Activated T-helper 17 cell treated with anti-CD3 and anti-CD28 coated beads, Interleukin-2, amount 50 U/mL, for 72 hours (primary cell): ENCODE measurements at regions not wholly inside any gene's neighbourhood (a gene's known extent, or its start where the extent isn't known, plus 50 kb on each side); places are given as distances from the start of the nearest gene placed in this dataset.

Experiments
- ATAC-seq: fragments of 150-1000 bp; cut with Tn5 transposase; replicated peaks from 2 replicates; pipeline ENCODE4 v1.10.0; 2021; ENCODE audit warnings: mild to moderate bottlenecking, moderate library complexity
- H3K27ac Mint-ChIP-seq: one replicate; pipeline ENCODE4 v1.8.0; 2022; ENCODE audit warnings: mixed read lengths
- H3K27me3 Mint-ChIP-seq: one replicate; pipeline ENCODE4 v1.8.0; 2022; ENCODE audit warnings: mixed read lengths
- H3K36me3 Mint-ChIP-seq: one replicate; pipeline ENCODE4 v1.8.0; 2022; ENCODE audit warnings: low read depth, mild to moderate bottlenecking, mixed read lengths
- H3K4me1 Mint-ChIP-seq: one replicate; pipeline ENCODE4 v1.8.0; 2022; ENCODE audit warnings: mixed read lengths
- H3K4me3 Mint-ChIP-seq: one replicate; pipeline ENCODE4 v1.8.0; 2022; ENCODE audit warnings: mild to moderate bottlenecking, mixed read lengths
- H3K9me3 Mint-ChIP-seq: one replicate; pipeline ENCODE4 v1.8.0; 2022; ENCODE audit warnings: mixed read lengths

DNA sequence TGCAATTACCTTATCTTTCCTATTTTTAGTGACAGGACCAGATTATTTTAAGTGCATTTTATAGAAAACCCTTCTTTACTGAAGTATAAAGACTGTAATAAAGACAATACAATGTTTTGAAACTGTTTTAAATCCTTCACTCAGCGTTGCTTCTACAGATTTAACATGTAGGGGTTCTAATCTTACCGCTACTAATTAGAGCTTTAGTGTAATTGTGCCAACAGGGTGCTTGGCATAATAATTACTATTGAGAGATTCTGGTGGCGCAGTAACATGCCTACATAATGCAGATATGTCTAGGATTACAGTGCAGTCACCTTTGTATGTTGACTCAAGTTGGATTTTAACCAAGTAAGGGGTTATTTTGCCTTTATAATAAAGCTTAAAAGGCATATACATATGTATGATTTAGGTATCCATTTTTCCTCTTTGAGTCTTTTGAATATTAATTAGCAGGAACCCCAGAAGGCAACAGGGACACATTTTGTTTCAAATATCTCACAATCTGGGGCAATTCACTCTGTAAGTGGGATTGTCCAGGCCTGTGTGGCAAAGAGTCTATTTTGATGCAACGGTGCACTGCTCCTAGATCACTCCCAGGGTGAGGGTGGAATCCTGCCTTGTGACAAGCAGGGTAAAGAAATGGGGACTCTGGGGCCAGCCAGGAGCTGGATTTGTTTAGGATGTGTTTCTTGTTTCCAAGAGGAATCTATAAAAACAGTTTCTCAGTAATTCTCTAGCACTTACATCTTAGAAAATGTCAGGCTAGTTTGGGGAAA is 604.7 kb upstream of the SALL1 start:
- Mint-ChIP-seq H3K4me3 (no peak overlapping the region), H3K9me3 (no peaks in the 10 kb centered on the region), H3K4me1 (no peaks in the 10 kb centered on the region), H3K36me3 (no peaks in the 10 kb centered on the region), H3K27me3 (no peaks in the 10 kb centered on the region), H3K27ac (no peak overlapping the region)
- no peak for ATAC-seq

DNA sequence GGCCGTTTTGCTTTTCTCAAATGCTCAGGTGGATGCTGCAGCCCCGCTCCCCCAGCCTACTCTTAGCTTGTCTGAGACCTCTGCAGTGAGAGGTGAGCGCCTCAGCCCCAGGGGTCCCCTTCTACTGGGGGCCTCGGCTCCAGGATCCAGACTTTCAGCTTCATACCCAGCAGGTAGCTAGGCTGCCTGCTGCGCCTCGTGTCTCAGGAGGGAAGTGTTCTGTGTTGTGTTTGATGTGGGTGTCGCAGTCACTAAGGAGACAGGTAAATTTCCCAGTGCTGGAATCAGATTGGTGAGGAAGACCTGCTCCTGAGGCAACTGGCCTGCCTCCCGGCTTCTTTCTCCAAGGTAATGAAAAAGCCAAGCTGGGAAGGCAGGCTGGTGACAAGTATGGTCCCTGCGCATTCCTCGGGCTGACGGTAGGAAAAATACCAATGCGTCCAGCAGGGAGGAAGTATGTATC is 604.0 kb upstream of the SALL1 start:
- Mint-ChIP-seq H3K4me3 (no peak overlapping the region), H3K4me1 (no peaks in the 10 kb centered on the region), H3K27ac (no peak overlapping the region), H3K9me3 (no peaks in the 10 kb centered on the region), H3K36me3 (no peaks in the 10 kb centered on the region), H3K27me3 (no peaks in the 10 kb centered on the region)
- ATAC-seq = no peak

- no peaks in the 10 kb centered on the region for H3K4me1 Mint-ChIP-seq
- no peak overlapping the region for H3K4me3 Mint-ChIP-seq
- H3K27me3 Mint-ChIP-seq = no peaks in the 10 kb centered on the region
- H3K36me3 Mint-ChIP-seq = no peaks in the 10 kb centered on the region
- H3K27ac Mint-ChIP-seq = no peak overlapping the region
- no peaks in the 10 kb centered on the region for H3K9me3 Mint-ChIP-seq
- ATAC-seq = no peak
Observed at GRCh38 chr16:51753467-51754127, 602.5 kb upstream of the SALL1 start.

GRCh38 chr16:51752438-51752995 is 601.4 kb upstream of the SALL1 start:
- Mint-ChIP-seq H3K27me3 (no peaks in the 10 kb centered on the region), H3K36me3 (no peaks in the 10 kb centered on the region), H3K27ac (no peak overlapping the region), H3K4me3 (no peak overlapping the region), H3K9me3 (peaks cover 3% of the 10 kb centered on the region), H3K4me1 (no peaks in the 10 kb centered on the region)
- no peak for ATAC-seq

- Mint-ChIP-seq H3K4me3 (no peak overlapping the region), H3K9me3 (peaks cover 4% of the 10 kb centered on the region), H3K36me3 (no peaks in the 10 kb centered on the region), H3K27me3 (no peaks in the 10 kb centered on the region), H3K27ac (no peak overlapping the region), H3K4me1 (no peaks in the 10 kb centered on the region)
- ATAC-seq = no peak
Observed at GRCh38 chr16:51747329-51747728, 596.3 kb upstream of the SALL1 start.

GRCh38 chr16:51734220-51734619 is 583.1 kb upstream of the SALL1 start:
- ATAC-seq = no peak
- Mint-ChIP-seq H3K4me3 (no peak overlapping the region), H3K27me3 (no peaks in the 10 kb centered on the region), H3K4me1 (no peaks in the 10 kb centered on the region), H3K9me3 (peaks cover 8% of the 10 kb centered on the region), H3K36me3 (no peaks in the 10 kb centered on the region), H3K27ac (no peak overlapping the region)

DNA sequence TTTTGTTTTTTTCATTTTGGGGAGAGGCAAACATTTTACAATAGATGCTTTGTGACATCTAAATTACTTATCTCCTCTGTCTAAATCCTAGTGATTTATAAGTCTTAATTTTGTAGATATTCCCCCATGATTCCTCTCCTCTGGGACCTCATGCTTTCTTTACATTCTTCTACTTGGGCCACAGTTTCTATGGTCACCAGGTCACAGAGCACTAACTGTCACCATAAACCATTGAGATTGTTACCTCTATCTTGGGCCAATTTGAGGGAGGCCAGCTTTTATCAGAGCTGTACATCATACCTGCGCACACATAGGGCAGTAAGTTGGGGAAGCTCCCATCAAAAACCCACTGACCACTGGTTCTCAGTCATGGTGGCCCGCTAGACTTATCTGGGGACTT is 582.1 kb upstream of the SALL1 start:
- no peaks in the 10 kb centered on the region for H3K27me3 Mint-ChIP-seq
- no peak overlapping the region for H3K27ac Mint-ChIP-seq
- no peaks in the 10 kb centered on the region for H3K4me1 Mint-ChIP-seq
- no peak overlapping the region for H3K4me3 Mint-ChIP-seq
- H3K36me3 Mint-ChIP-seq = no peaks in the 10 kb centered on the region
- ATAC-seq = no peak
- peaks cover 8% of the 10 kb centered on the region for H3K9me3 Mint-ChIP-seq

DNA sequence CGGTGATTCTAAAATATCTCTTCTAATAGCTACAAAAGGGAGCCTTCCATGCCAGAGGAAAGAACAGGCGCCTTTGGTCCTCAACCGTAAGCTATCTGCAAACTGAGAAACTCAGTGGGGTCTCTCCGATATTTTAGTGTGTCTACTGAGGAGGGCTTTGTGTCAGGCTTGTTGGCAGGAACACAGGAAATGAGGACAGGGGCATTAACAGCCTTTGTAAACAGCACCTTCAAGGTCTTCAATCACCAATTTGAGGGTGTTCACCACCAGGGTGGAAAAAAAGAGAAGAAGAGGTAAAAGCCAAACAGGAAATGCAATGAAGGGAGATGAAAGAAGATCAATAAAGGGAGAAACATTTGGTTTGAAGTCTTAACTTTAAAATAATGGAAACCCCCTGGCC is 580.1 kb upstream of the SALL1 start:
- H3K4me1 Mint-ChIP-seq = no peaks in the 10 kb centered on the region
- no peak overlapping the region for H3K27ac Mint-ChIP-seq
- peaks cover 8% of the 10 kb centered on the region for H3K9me3 Mint-ChIP-seq
- no peak for ATAC-seq
- no peaks in the 10 kb centered on the region for H3K36me3 Mint-ChIP-seq
- H3K27me3 Mint-ChIP-seq = no peaks in the 10 kb centered on the region
- H3K4me3 Mint-ChIP-seq = no peak overlapping the region

GRCh38 chr16:51723036-51723724 is 572.1 kb upstream of the SALL1 start:
- Mint-ChIP-seq H3K27ac (no peak overlapping the region), H3K4me3 (no peak overlapping the region), H3K36me3 (no peaks in the 10 kb centered on the region), H3K27me3 (no peaks in the 10 kb centered on the region), H3K9me3 (peaks cover 5% of the 10 kb centered on the region), H3K4me1 (no peaks in the 10 kb centered on the region)
- no peak for ATAC-seq

GRCh38 chr16:51722467-51722866 is 571.4 kb upstream of the SALL1 start:
- Mint-ChIP-seq H3K4me1 (no peaks in the 10 kb centered on the region), H3K4me3 (no peak overlapping the region), H3K27me3 (no peaks in the 10 kb centered on the region), H3K27ac (no peak overlapping the region), H3K9me3 (peaks cover 7% of the 10 kb centered on the region), H3K36me3 (no peaks in the 10 kb centered on the region)
- no peak for ATAC-seq

- H3K27ac Mint-ChIP-seq = no peak overlapping the region
- H3K36me3 Mint-ChIP-seq = no peaks in the 10 kb centered on the region
- H3K27me3 Mint-ChIP-seq = no peaks in the 10 kb centered on the region
Observed at GRCh38 chr16:51719376-51719775, 568.3 kb upstream of the SALL1 start.

GRCh38 chr16:51716195-51716594 is 565.1 kb upstream of the SALL1 start:
- no peaks in the 10 kb centered on the region for H3K27me3 Mint-ChIP-seq
- H3K4me3 Mint-ChIP-seq = no peak overlapping the region
- H3K4me1 Mint-ChIP-seq = no peaks in the 10 kb centered on the region
- ATAC-seq = no peak
- no peak overlapping the region for H3K27ac Mint-ChIP-seq
- peaks cover 18% of the 10 kb centered on the region for H3K9me3 Mint-ChIP-seq
- no peaks in the 10 kb centered on the region for H3K36me3 Mint-ChIP-seq

More at GRCh38 chr16:51719376-51719775, 568.3 kb upstream of the SALL1 start:
- Mint-ChIP-seq H3K4me1 (no peaks in the 10 kb centered on the region), H3K4me3 (no peak overlapping the region), H3K9me3 (peaks cover 19% of the 10 kb centered on the region)
- ATAC-seq = no peak

- Mint-ChIP-seq H3K4me1 (no peaks in the 10 kb centered on the region), H3K36me3 (no peaks in the 10 kb centered on the region), H3K4me3 (no peak overlapping the region), H3K27me3 (no peaks in the 10 kb centered on the region), H3K27ac (no peak overlapping the region), H3K9me3 (peaks cover 22% of the 10 kb centered on the region)
- ATAC-seq = no peak
Observed at GRCh38 chr16:51713502-51713901, 562.4 kb upstream of the SALL1 start.

GRCh38 chr16:51710905-51711563 is 560.0 kb upstream of the SALL1 start:
- ATAC-seq = no peak
- Mint-ChIP-seq H3K9me3 (peaks cover 21% of the 10 kb centered on the region), H3K27ac (no peak overlapping the region)

More at GRCh38 chr16:51710905-51711563, 560.0 kb upstream of the SALL1 start:
- no peaks in the 10 kb centered on the region for H3K4me1 Mint-ChIP-seq
- H3K36me3 Mint-ChIP-seq = no peaks in the 10 kb centered on the region
- H3K27me3 Mint-ChIP-seq = no peaks in the 10 kb centered on the region
- H3K4me3 Mint-ChIP-seq = no peak overlapping the region
